Stimulated activated CD8-positive, alpha-beta memory T cell treated with anti-CD3 and anti-CD28 coated beads, Interleukin-15, amount 100 ng/mL, for 1 hour (primary cell): ENCODE measurements at regions not wholly inside any gene's neighbourhood (a gene's known extent, or its start where the extent isn't known, plus 50 kb on each side); places are given as distances from the start of the nearest gene placed in this dataset.
A peak's percentile ranks its signal among the peaks of the same experiment; 100 is the strongest.
"Not testable (repeated sequence)": the region's sequence is repeated elsewhere in the genome, so short reads cannot be mapped to it uniquely, and the experiment has no call there.

ENCODE experiments used
- DNase-seq: peaks from one replicate; pipeline ENCODE4 v3.0.0-alpha.2; 2020; ENCODE audit warnings: low read depth

- DNase-seq, result no peak
Measured at GRCh38 chr9:34793428-34793827, 83.5 kb upstream of the CCL21 start.

GRCh38 chr9:34783951-34784487 is 74.1 kb upstream of the CCL21 start:
- no peak for DNase-seq

- no peak for DNase-seq
Measured at GRCh38 chr9:34782372-34782771, 72.4 kb upstream of the CCL21 start.

- DNase-seq, result no peak
Measured at GRCh38 chr9:34777666-34778065, 67.7 kb upstream of the CCL21 start.

DNA sequence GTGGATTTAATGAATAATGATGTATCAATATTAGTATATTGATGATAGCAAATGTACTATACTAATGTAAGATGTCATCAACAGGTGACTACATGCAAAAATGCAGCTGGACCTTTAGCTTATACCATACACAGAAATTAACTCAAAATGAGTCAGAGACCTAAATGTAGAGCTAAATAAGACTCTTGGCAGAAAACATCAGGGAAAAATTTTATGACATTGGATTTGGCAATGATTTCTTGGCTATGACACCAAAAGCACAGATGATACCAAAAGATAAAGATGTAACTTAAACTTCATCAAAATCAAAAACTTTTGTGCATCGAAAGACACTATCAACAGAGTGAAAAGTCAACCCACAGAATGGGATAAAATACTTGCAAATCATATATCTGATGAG is 64.0 kb upstream of the CCL21 start:
- no peak for DNase-seq

- DNase-seq, result no peak
Measured at GRCh38 chr9:34773306-34773910, 63.5 kb upstream of the CCL21 start.

DNA sequence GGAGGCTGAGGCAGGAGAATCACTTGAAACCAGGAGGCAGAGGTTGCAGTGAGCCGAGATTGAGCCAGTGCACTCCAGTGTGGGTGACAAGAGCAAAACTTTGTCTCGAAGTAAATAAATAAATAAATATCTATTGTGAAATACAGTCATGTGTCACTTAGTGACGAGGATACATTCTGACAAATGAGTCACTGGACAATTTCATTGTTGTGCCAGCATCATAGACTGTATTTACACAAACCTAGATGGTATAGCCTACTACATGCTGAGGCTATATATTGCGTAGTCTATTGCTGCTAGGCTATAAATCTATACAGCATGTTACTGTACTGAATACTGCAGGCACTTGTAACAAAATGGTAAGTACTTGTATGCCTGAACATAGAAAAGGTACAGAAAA is 61.1 kb upstream of the CCL21 start:
- no peak for DNase-seq

DNA sequence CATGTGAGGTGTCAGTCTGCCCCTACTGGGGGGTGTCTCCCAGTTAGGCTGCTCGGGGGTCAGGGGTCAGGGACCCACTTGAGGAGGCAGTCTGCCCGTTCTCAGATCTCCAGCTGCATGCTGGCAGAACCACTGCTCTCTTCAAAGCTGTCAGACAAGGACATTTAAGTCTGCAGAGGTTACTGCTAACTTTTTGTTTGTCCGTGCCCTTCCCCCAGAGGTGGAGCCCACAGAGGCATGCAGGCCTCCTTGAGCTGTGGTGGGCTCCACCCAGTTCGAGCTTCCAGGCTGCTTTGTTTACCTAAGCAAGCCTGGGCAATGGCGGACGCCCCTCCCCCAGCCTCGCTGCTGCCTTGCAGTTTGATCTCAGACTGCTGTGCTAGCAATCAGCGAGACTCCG is 57.2 kb upstream of the CCL21 start:
- DNase-seq, result not testable (repeated sequence)

- peak; percentile 5 for DNase-seq
Measured at GRCh38 chr9:34760196-34761040, 50.5 kb upstream of the CCL21 start.
